ENCODE measurements at regions not wholly inside any gene's neighbourhood (a gene's known extent, or its start where the extent isn't known, plus 50 kb on each side); places are given as distances from the start of the nearest gene placed in this dataset.

- H2AFZ ChIP-seq: no peak overlapping the region
- POLR2A ChIA-PET (ENCODE audit: unreplicated experiment): no interaction called here
- H3K27me3 ChIP-seq (ENCODE audit: insufficient read depth, low read depth): peaks cover 54% of the 10 kb centered on the region
- no peak overlapping the region for H3K27ac ChIP-seq
- no peak for TF ChIP-seq EZH2 (IDR thresholded peaks at IDR 0.05; ENCODE audit: low read depth)
- TF ChIP-seq, protein P1, sequence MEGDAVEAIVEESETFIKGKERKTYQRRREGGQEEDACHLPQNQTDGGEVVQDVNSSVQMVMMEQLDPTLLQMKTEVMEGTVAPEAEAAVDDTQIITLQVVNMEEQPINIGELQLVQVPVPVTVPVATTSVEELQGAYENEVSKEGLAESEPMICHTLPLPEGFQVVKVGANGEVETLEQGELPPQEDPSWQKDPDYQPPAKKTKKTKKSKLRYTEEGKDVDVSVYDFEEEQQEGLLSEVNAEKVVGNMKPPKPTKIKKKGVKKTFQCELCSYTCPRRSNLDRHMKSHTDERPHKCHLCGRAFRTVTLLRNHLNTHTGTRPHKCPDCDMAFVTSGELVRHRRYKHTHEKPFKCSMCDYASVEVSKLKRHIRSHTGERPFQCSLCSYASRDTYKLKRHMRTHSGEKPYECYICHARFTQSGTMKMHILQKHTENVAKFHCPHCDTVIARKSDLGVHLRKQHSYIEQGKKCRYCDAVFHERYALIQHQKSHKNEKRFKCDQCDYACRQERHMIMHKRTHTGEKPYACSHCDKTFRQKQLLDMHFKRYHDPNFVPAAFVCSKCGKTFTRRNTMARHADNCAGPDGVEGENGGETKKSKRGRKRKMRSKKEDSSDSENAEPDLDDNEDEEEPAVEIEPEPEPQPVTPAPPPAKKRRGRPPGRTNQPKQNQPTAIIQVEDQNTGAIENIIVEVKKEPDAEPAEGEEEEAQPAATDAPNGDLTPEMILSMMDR (conservative IDR thresholded peaks at IDR 0.05): no peak
- no peaks in the 10 kb centered on the region for H3F3A ChIP-seq (ENCODE audit: insufficient read depth, low read depth)
- H3K4me1 ChIP-seq (replicated peaks; ENCODE audit: insufficient read depth): no peaks in the 10 kb centered on the region
- H4K20me1 ChIP-seq (ENCODE audit: insufficient read depth): no peaks in the 10 kb centered on the region
- H3K79me2 ChIP-seq (ENCODE audit: low read depth): no peaks in the 10 kb centered on the region
- intact Hi-C loops (cut with micrococcal nuclease; ENCODE audit: unreplicated experiment): loop anchor here (5.0 kb wide), 1 partner anchor 344 kb away; no protein-coding TSS in a partner anchor
- CTCF ChIA-PET: no interaction called here
- H3K36me3 ChIP-seq (ENCODE audit: low read depth): no peaks in the 10 kb centered on the region
- no peaks in the 10 kb centered on the region for H3K9me2 ChIP-seq (ENCODE audit: insufficient read depth)
- no peaks in the 10 kb centered on the region; the same call in 1 of the 2 replicates for H3K9me3 ChIP-seq (ENCODE audit: insufficient read depth, low read depth)
- no peak for DNase-seq
- no TSS peak for BruUV-seq (replicated peaks)
- H3K4me3 ChIP-seq: no peak overlapping the region
- H3K4me2 ChIP-seq: no peak overlapping the region
These were observed 293.8 kb upstream of the B3GAT1 start for GRCh38 chr11:134705858-134706257.

- Histone ChIP-seq H3K4me1 (replicated peaks; ENCODE audit: insufficient read depth) (no peaks in the 10 kb centered on the region), H3K79me2 (ENCODE audit: low read depth) (no peaks in the 10 kb centered on the region), H3K27me3 (ENCODE audit: insufficient read depth, low read depth) (peaks cover 59% of the 10 kb centered on the region), H3K4me3 (no peak overlapping the region), H3K27ac (no peak overlapping the region), H4K20me1 (ENCODE audit: insufficient read depth) (no peaks in the 10 kb centered on the region), H3K9me3 (ENCODE audit: insufficient read depth, low read depth) (no peaks in the 10 kb centered on the region), H3F3A (ENCODE audit: insufficient read depth, low read depth) (no peaks in the 10 kb centered on the region), H2AFZ (no peak overlapping the region), H3K36me3 (ENCODE audit: low read depth) (no peaks in the 10 kb centered on the region), H3K9me2 (ENCODE audit: insufficient read depth) (no peaks in the 10 kb centered on the region), H3K4me2 (no peak overlapping the region)
- no peak for DNase-seq
- no TSS peak for BruUV-seq (replicated peaks)
- TF ChIP-seq EZH2 (IDR thresholded peaks at IDR 0.05; ENCODE audit: low read depth): no peak
- TF ChIP-seq, protein P1 (conservative IDR thresholded peaks at IDR 0.05): no peak
- CTCF ChIA-PET: no interaction called here
- intact Hi-C loops (cut with micrococcal nuclease; ENCODE audit: unreplicated experiment): no loop called here
- POLR2A ChIA-PET (ENCODE audit: unreplicated experiment): no interaction called here
These were observed 290.8 kb upstream of the B3GAT1 start for GRCh38 chr11:134702827-134703226.

DNA sequence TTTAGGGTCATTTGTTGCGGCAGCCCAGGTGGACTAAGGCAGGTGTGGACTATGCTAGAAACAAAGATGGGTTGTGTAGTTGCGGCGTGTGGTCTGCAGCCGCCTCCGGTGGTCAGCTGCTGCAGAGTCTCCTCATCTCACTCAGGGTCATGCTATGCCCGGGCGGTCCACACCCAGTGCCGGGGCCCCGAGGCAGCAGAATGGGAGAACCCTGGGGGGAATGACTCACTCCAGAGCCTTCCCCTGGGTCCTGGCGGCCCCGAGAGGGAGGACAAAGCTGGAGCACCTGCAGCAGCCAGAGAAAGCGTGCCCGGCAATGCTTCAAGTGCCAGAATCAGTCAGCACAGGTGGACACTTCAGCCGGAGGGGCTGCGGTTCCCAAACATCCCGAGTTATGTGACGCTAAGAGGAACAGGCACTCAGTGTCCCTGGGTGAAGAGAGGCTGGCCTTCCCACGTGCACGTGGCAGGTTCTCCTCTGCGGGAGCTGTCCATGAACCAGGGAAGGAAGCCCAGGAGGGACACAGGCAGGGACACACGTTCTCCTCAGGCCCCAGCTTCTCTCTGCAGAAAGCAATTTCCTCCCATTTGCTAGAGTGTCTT, 289.6 kb upstream of the B3GAT1 start:
- Histone ChIP-seq H3K79me2 (ENCODE audit: low read depth) (no peaks in the 10 kb centered on the region), H3K4me2 (no peak overlapping the region), H3K27me3 (ENCODE audit: insufficient read depth, low read depth) (peaks cover 60% of the 10 kb centered on the region), H4K20me1 (ENCODE audit: insufficient read depth) (no peaks in the 10 kb centered on the region), H3K9me2 (ENCODE audit: insufficient read depth) (no peaks in the 10 kb centered on the region), H3K36me3 (ENCODE audit: low read depth) (no peaks in the 10 kb centered on the region), H3K4me3 (no peak overlapping the region), H2AFZ (no peak overlapping the region), H3K9me3 (ENCODE audit: insufficient read depth, low read depth) (no peaks in the 10 kb centered on the region), H3K4me1 (replicated peaks; ENCODE audit: insufficient read depth) (no peaks in the 10 kb centered on the region), H3F3A (ENCODE audit: insufficient read depth, low read depth) (no peaks in the 10 kb centered on the region), H3K27ac (no peak overlapping the region)
- no TSS peak for BruUV-seq (replicated peaks)
- intact Hi-C loops (cut with micrococcal nuclease; ENCODE audit: unreplicated experiment): no loop called here
- no peak for DNase-seq
- ChIA-PET CTCF (no interaction called here), POLR2A (ENCODE audit: unreplicated experiment) (no interaction called here)
- TF ChIP-seq EZH2 (IDR thresholded peaks at IDR 0.05; ENCODE audit: low read depth): no peak
- TF ChIP-seq, protein P1 (conservative IDR thresholded peaks at IDR 0.05): no peak
